HUES64 (cell line): ENCODE measurements at regions not wholly inside any gene's neighbourhood (a gene's known extent, or its start where the extent isn't known, plus 50 kb on each side); places are given as distances from the start of the nearest gene placed in this dataset.

Experiments
- H3K27ac ChIP-seq: 2 replicates; pipeline ENCODE4 v1.7.0; 2013; ENCODE audit warnings: low read depth, low read length, inconsistent platforms
- H3K27me3 ChIP-seq: 2 replicates; pipeline ENCODE4 v1.6.1; 2013; ENCODE audit warnings: mild to moderate bottlenecking, low read length; ENCODE audit not compliant: insufficient read depth
- H3K36me3 ChIP-seq: 2 replicates; pipeline ENCODE4 v1.6.1; 2013; ENCODE audit warnings: mild to moderate bottlenecking, low read length; ENCODE audit not compliant: insufficient read depth
- H3K4me1 ChIP-seq: 2 replicates; pipeline ENCODE4 v1.6.1; 2013; ENCODE audit warnings: mild to moderate bottlenecking, low read length, moderate library complexity; ENCODE audit not compliant: insufficient read depth
- H3K4me3 ChIP-seq: 2 replicates; pipeline ENCODE4 v1.5.1; 2013; ENCODE audit warnings: mild to moderate bottlenecking, low read length, moderate library complexity
- H3K9ac ChIP-seq: 2 replicates; pipeline ENCODE4 v1.6.1; 2013; ENCODE audit warnings: mild to moderate bottlenecking, low read depth, low read length
- H3K9me3 ChIP-seq: 2 replicates; pipeline ENCODE4 v1.6.1; 2013; ENCODE audit warnings: low read depth, low read length; ENCODE audit not compliant: insufficient read depth
- WGBS: fragments of 150-250, 120-280 bp; methylation state at CpG from one replicate; pipeline ENCODE4 v1.1.7; 2013; ENCODE audit warnings: missing lambda C conversion rate; 5-methylcytosine and 5-hydroxymethylcytosine counted together

GRCh38 chr5:3995954-3996619, 400.5 kb downstream of the IRX1 start:
- Histone ChIP-seq H3K27ac (no peak overlapping the region), H3K36me3 (no peaks in the 10 kb centered on the region), H3K27me3 (no peaks in the 10 kb centered on the region), H3K4me3 (no peak overlapping the region), H3K9me3 (peaks cover 10% of the 10 kb centered on the region; the same call in 1 of the 2 replicates), H3K9ac (no peak overlapping the region), H3K4me1 (no peaks in the 10 kb centered on the region)
- 84% methylated on average over 7 of the region's 8 CpGs for WGBS

DNA sequence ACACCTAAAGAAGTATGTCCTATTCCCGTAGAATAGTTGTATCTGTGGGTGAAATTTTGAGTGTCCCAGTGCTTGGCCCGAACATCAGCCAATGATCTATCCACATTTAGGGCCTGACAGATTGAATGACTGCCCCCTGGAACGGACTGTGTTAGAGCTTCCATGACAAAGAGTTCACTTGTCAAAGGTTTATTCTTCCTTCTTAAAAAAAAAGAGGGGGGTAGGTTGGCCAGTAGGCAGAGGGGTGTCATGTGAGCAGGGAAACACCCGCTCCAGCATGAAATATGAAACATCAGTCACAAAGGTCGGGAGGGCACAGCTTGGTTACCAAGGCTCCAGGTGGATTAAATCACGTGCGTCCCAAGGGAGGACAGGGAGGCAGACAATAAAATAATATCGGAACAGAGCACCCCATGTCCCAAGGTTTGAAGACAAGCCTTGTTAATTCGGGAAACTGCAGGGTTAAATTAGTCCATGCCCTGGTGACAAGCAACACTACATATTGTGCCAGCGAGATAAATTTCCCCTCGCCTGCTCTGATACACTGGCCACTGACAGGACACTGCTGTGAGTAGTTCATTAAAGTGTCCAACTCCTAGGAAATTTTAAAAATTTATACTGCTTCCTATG, 401.2 kb downstream of the IRX1 start:
- no peaks in the 10 kb centered on the region for H3K4me1 ChIP-seq
- no peaks in the 10 kb centered on the region for H3K27me3 ChIP-seq
- H3K4me3 ChIP-seq, result no peak overlapping the region
- no peak overlapping the region for H3K27ac ChIP-seq
- H3K9ac ChIP-seq, result no peak overlapping the region
- H3K36me3 ChIP-seq, result no peaks in the 10 kb centered on the region
- 93% methylated on average over 11 of the region's 11 CpGs for WGBS
- H3K9me3 ChIP-seq, result peaks cover 5% of the 10 kb centered on the region; the same call in 1 of the 2 replicates

- Histone ChIP-seq H3K9me3 (no peaks in the 10 kb centered on the region), H3K9ac (no peak overlapping the region), H3K36me3 (no peaks in the 10 kb centered on the region), H3K4me3 (no peak overlapping the region), H3K4me1 (no peaks in the 10 kb centered on the region), H3K27me3 (no peaks in the 10 kb centered on the region), H3K27ac (no peak overlapping the region)
- WGBS, result 94% methylated on average over 4 of the region's 4 CpGs
Measured at GRCh38 chr5:3997670-3998069, 402.0 kb downstream of the IRX1 start.

DNA sequence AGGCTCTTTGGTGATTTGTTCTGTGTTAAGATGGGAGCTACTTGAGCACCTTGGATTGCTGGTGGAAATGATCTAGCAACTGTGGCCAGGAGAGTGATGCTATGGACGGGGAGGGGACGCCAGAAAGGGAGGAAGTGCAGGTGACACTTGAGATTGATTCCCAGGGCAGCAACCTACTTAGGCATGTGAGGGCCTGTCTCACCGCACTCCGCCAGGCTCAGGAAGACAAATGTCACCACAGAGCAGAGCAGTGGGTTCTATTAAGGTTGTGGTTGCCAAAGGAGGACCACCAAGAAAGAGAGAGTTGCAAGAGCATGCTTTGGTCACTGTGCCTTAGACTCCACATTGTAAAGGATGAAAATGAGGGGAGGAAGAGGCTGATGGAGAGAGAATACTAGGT, 404.3 kb downstream of the IRX1 start:
- H3K9me3 ChIP-seq, result no peaks in the 10 kb centered on the region
- H3K4me3 ChIP-seq, result no peak overlapping the region
- no peak overlapping the region for H3K9ac ChIP-seq
- no peaks in the 10 kb centered on the region for H3K27me3 ChIP-seq
- H3K36me3 ChIP-seq, result no peaks in the 10 kb centered on the region
- H3K27ac ChIP-seq, result no peak overlapping the region
- 92% methylated on average over 4 of the region's 4 CpGs for WGBS
- no peaks in the 10 kb centered on the region for H3K4me1 ChIP-seq

DNA sequence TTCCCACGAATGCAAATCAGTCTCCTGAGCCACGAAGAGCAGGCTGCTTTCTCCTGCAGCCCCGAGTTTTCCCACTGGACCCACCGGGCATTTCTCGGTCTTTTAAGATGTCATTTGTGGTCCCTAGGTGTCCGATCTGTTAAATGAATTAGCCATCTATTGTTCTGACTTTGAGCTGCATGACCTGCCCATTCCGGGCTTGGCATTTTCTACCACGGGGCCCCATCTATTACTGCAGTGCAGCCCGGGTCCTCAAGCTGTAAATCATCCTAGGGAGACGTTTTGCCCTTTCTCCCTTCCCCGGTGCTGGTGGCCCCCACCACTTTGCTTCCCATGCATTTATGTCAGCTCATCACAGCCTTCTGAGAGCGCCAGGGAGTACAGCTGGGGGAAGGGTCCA, 405.4 kb downstream of the IRX1 start:
- 85% methylated on average over 12 of the region's 12 CpGs for WGBS
- H3K4me3 ChIP-seq, result no peak overlapping the region
- H3K27me3 ChIP-seq, result no peaks in the 10 kb centered on the region
- H3K9me3 ChIP-seq, result no peaks in the 10 kb centered on the region
- no peaks in the 10 kb centered on the region for H3K4me1 ChIP-seq
- H3K9ac ChIP-seq, result no peak overlapping the region
- H3K27ac ChIP-seq, result no peak overlapping the region
- H3K36me3 ChIP-seq, result no peaks in the 10 kb centered on the region

GRCh38 chr5:4001758-4002533, 406.3 kb downstream of the IRX1 start:
- 83% methylated on average over 10 of the region's 10 CpGs for WGBS

DNA sequence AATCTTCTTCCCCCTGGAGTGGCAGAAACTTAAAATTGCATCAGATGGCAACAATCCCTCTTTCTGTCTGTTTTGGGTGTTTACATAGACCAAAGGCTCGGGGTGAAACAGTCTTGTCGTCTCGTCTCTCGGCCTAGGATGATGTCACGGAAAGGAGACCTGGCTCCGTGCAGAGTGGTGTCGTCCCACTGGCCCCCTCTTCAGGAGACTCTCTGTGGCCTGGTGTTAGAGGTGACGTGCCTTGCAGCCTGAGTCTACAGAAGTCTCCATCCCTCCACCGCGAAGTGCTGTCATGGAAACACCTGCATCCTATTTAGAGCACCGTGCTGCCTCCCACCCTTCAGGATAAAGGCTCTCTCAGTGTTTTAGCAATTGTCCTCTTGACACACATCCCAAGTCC, 409.7 kb downstream of the IRX1 start:
- Histone ChIP-seq H3K4me1 (no peaks in the 10 kb centered on the region), H3K36me3 (no peaks in the 10 kb centered on the region), H3K27me3 (no peaks in the 10 kb centered on the region), H3K27ac (no peak overlapping the region), H3K4me3 (no peak overlapping the region), H3K9me3 (no peaks in the 10 kb centered on the region), H3K9ac (no peak overlapping the region)
- 87% methylated on average over 11 of the region's 11 CpGs for WGBS

More at GRCh38 chr5:4001758-4002533, 406.3 kb downstream of the IRX1 start:
- no peak overlapping the region for H3K4me3 ChIP-seq
- H3K9ac ChIP-seq, result no peak overlapping the region
- H3K27me3 ChIP-seq, result no peaks in the 10 kb centered on the region
- H3K36me3 ChIP-seq, result no peaks in the 10 kb centered on the region
- no peaks in the 10 kb centered on the region for H3K4me1 ChIP-seq
- no peak overlapping the region for H3K27ac ChIP-seq
- no peaks in the 10 kb centered on the region for H3K9me3 ChIP-seq

DNA sequence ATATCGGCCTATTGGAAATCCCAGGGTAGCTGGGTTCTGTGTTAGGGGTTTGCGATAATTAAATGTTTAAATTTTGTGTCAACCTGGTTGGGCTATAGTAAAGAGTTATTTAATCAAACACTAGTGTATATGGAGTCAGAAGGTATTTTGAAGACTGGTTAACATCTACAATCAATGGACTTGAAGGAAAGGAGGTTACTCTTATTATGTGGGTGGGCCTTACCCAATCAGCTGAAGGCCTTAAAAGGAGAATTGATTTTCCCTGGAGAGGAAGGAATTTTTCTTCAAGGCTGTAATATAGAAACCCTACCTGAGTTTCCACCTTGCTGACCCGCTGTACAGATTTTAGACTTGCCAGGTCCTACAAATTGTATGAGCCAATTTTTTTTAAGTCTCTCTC, 411.4 kb downstream of the IRX1 start:
- no peak overlapping the region for H3K4me3 ChIP-seq
- 96% methylated on average over 2 of the region's 3 CpGs for WGBS
- no peak overlapping the region for H3K27ac ChIP-seq
- no peaks in the 10 kb centered on the region for H3K36me3 ChIP-seq
- no peak overlapping the region for H3K9ac ChIP-seq
- H3K9me3 ChIP-seq, result no peaks in the 10 kb centered on the region
- no peaks in the 10 kb centered on the region for H3K4me1 ChIP-seq
- no peaks in the 10 kb centered on the region for H3K27me3 ChIP-seq

DNA sequence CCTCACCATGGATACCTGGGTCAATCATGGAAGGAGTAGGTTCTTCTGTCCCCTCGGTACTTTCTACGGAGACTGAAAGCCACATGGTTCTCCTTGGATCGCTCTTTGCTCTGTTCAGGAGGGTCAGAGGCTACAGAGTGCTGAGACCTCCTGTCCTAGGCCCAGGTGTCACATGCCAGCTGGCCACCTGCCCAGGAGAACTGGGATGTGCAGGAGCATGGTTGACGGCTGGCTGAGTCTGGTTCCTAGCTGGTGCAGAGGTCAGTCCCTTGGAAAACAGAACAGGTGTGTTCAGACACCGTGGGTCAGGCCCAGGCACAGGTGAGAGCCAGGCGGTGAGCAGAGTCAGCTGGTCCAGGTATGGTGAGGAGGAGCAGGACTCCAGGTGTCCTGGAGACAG, 416.3 kb downstream of the IRX1 start:
- WGBS, result 96% methylated on average over 6 of the region's 6 CpGs
- Histone ChIP-seq H3K27ac (no peak overlapping the region), H3K9ac (no peak overlapping the region), H3K27me3 (no peaks in the 10 kb centered on the region), H3K4me3 (no peak overlapping the region), H3K36me3 (no peaks in the 10 kb centered on the region), H3K9me3 (no peaks in the 10 kb centered on the region), H3K4me1 (no peaks in the 10 kb centered on the region)

GRCh38 chr5:4013106-4013898, 417.7 kb downstream of the IRX1 start:
- no peak overlapping the region for H3K9ac ChIP-seq
- H3K9me3 ChIP-seq, result no peaks in the 10 kb centered on the region
- H3K27me3 ChIP-seq, result no peaks in the 10 kb centered on the region
- no peak overlapping the region for H3K27ac ChIP-seq
- no peaks in the 10 kb centered on the region for H3K36me3 ChIP-seq
- no peaks in the 10 kb centered on the region; the same call in 1 of the 2 replicates for H3K4me1 ChIP-seq
- H3K4me3 ChIP-seq, result no peak overlapping the region
- WGBS, result 84% methylated on average over 20 of the region's 20 CpGs

DNA sequence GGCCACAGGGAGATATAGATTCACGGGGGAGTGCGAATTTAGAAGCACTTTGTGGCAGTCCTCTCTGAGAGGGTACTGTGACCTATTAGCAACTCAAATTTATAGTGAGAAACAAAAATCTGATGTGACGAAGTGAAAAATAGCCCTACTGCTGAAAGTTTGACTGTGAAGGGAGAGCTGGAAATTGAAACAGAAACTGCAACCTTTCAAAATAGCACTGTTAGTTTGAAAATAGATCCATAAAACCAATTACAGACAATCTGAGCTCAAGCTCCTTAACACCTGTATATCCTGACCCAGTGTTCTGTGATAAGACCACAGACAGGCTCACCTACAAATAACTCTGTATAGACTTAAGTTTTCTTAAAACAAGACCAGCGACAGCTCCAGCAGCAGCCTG, 420.1 kb downstream of the IRX1 start:
- H3K36me3 ChIP-seq, result no peaks in the 10 kb centered on the region
- no peaks in the 10 kb centered on the region for H3K9me3 ChIP-seq
- 99% methylated on average over 4 of the region's 4 CpGs for WGBS
- no peak overlapping the region for H3K4me3 ChIP-seq
- no peaks in the 10 kb centered on the region; the same call in 1 of the 2 replicates for H3K4me1 ChIP-seq
- no peak overlapping the region for H3K27ac ChIP-seq
- no peaks in the 10 kb centered on the region for H3K27me3 ChIP-seq
- no peak overlapping the region for H3K9ac ChIP-seq
